Fibroblast of mammary gland (primary cell): ENCODE measurements at regions not wholly inside any gene's neighbourhood (a gene's known extent, or its start where the extent isn't known, plus 50 kb on each side); places are given as distances from the start of the nearest gene placed in this dataset.

Experiments
- DNase-seq: peaks from one replicate; pipeline ENCODE4 v3.0.0-alpha.2; 2010; ENCODE audit warnings: low read depth
- H3K4me3 ChIP-seq: 2 replicates; pipeline ENCODE4 v1.5.1; 2011; ENCODE audit warnings: low read depth, mild to moderate bottlenecking, low read length, moderate library complexity; ENCODE audit not compliant: control insufficient read depth
- CTCF ChIP-seq: conservative IDR thresholded peaks from 2 replicates; pipeline ENCODE4 v1.5.1; 2011; ENCODE audit warnings: low read depth, low read length, inconsistent platforms; ENCODE audit not compliant: control insufficient read depth, insufficient read depth

- no peak for DNase-seq
- H3K4me3 ChIP-seq: no peak overlapping the region
These were observed 66.9 kb upstream of the NTRK3 start for GRCh38 chr15:88323468-88323867.

GRCh38 chr15:88322461-88322860 lies 65.9 kb upstream of the NTRK3 start:
- no peak overlapping the region for H3K4me3 ChIP-seq
- DNase-seq: peak; percentile 7
- TF ChIP-seq CTCF: no peak

More at GRCh38 chr15:88323468-88323867, 66.9 kb upstream of the NTRK3 start:
- TF ChIP-seq CTCF: no peak

GRCh38 chr15:88321271-88321670 lies 64.7 kb upstream of the NTRK3 start:
- no peak for TF ChIP-seq CTCF
- no peak overlapping the region for H3K4me3 ChIP-seq
- no peak for DNase-seq

GRCh38 chr15:88316586-88316985 lies 60.0 kb upstream of the NTRK3 start:
- no peak for TF ChIP-seq CTCF
- no peak for DNase-seq
- H3K4me3 ChIP-seq: no peak overlapping the region

GRCh38 chr15:88315221-88315878 lies 58.8 kb upstream of the NTRK3 start:
- DNase-seq: no peak
- TF ChIP-seq CTCF: no peak
- H3K4me3 ChIP-seq: no peak overlapping the region

GRCh38 chr15:88312941-88313579 lies 56.5 kb upstream of the NTRK3 start:
- no peak overlapping the region for H3K4me3 ChIP-seq
- no peak for TF ChIP-seq CTCF
- DNase-seq: no peak
